GM12872 (cell line): ENCODE measurements at regions not wholly inside any gene's neighbourhood (a gene's known extent, or its start where the extent isn't known, plus 50 kb on each side); places are given as distances from the start of the nearest gene placed in this dataset.

Experiments
- CTCF ChIP-seq: IDR thresholded peaks from 3 replicates; pipeline ENCODE4 v1.5.1; 2011; ENCODE audit warnings: low read depth, mild to moderate bottlenecking, low read length, moderate library complexity; ENCODE audit not compliant: insufficient read depth

GRCh38 chr6:71531006-71531405 is 242.4 kb downstream of the OGFRL1 start:
- no peak for TF ChIP-seq CTCF

GRCh38 chr6:71531841-71532240 is 243.2 kb downstream of the OGFRL1 start:
- no peak for TF ChIP-seq CTCF

GRCh38 chr6:71533939-71534379 is 245.3 kb downstream of the OGFRL1 start:
- peak; percentile 41; the same call in 1 of the 3 replicates for TF ChIP-seq CTCF

- TF ChIP-seq CTCF, result no peak
Observed at GRCh38 chr6:71534921-71535320, 246.3 kb downstream of the OGFRL1 start.

GRCh38 chr6:71537717-71538116 is 249.1 kb downstream of the OGFRL1 start:
- TF ChIP-seq CTCF, result no peak

GRCh38 chr6:71544028-71544427 is 255.4 kb downstream of the OGFRL1 start:
- no peak for TF ChIP-seq CTCF

- no peak for TF ChIP-seq CTCF
Observed at GRCh38 chr6:71544906-71545305, 256.3 kb downstream of the OGFRL1 start.

- TF ChIP-seq CTCF, result no peak
Observed at GRCh38 chr6:71545905-71546304, 257.3 kb downstream of the OGFRL1 start.
